Renal cortex interstitium (tissue), 11 donors: ENCODE measurements at regions not wholly inside any gene's neighbourhood (a gene's known extent, or its start where the extent isn't known, plus 50 kb on each side); places are given as distances from the start of the nearest gene placed in this dataset.

Experiments
- DNase-seq, 11 donors: peaks; one replicate each; pipeline ENCODE4 v3.0.0-alpha.2; 2013; ENCODE audit warnings: low read depth in 9 of 11, low spot score in 4 of 11; ENCODE audit errors: extremely low read depth in 1 of 11

GRCh38 chr1:83545066-83545862 is 453.7 kb downstream of the TTLL7 start:
- DNase-seq = no peak

GRCh38 chr1:83543222-83543973 is 455.5 kb downstream of the TTLL7 start:
- DNase-seq = no peak

GRCh38 chr1:83531521-83532309 is 467.2 kb downstream of the TTLL7 start:
- DNase-seq = no peak

GRCh38 chr1:83530506-83530905 is 468.4 kb downstream of the TTLL7 start:
- DNase-seq = no peak

GRCh38 chr1:83527987-83528386 is 470.9 kb downstream of the TTLL7 start:
- no peak for DNase-seq

GRCh38 chr1:83520797-83521196 is 478.1 kb downstream of the TTLL7 start:
- DNase-seq = no peak

GRCh38 chr1:83516369-83516768 is 482.6 kb downstream of the TTLL7 start:
- no peak for DNase-seq

- DNase-seq = no peak
Observed at GRCh38 chr1:83515578-83516154, 483.3 kb downstream of the TTLL7 start.

- no peak for DNase-seq
Observed at GRCh38 chr1:83512373-83513193, 486.3 kb downstream of the TTLL7 start.

GRCh38 chr1:83511146-83511726 is 487.7 kb downstream of the TTLL7 start:
- peak in 1 of 11 donors; percentile 15 for DNase-seq

GRCh38 chr1:83509301-83509781 is 489.6 kb downstream of the TTLL7 start:
- DNase-seq = peak in 9 of 11 donors; percentile 19 to 52 (median 41)

GRCh38 chr1:83508485-83509151 is 490.3 kb downstream of the TTLL7 start:
- DNase-seq = peak in 9 of 11 donors; percentile 16 to 58 (median 47)

GRCh38 chr1:83505148-83505547 is 493.8 kb downstream of the TTLL7 start:
- DNase-seq = no peak

GRCh38 chr1:83503153-83503552 is 495.8 kb downstream of the TTLL7 start:
- DNase-seq = no peak

- no peak for DNase-seq
Observed at GRCh38 chr1:83500987-83501591, 497.8 kb downstream of the TTLL7 start.

- no peak for DNase-seq
Observed at GRCh38 chr1:83500531-83500930, 498.4 kb downstream of the TTLL7 start.

GRCh38 chr1:83499998-83500397 is 498.9 kb downstream of the TTLL7 start:
- no peak for DNase-seq
